ENCODE measurements at regions not wholly inside any gene's neighbourhood (a gene's known extent, or its start where the extent isn't known, plus 50 kb on each side); places are given as distances from the start of the nearest gene placed in this dataset.

DNA sequence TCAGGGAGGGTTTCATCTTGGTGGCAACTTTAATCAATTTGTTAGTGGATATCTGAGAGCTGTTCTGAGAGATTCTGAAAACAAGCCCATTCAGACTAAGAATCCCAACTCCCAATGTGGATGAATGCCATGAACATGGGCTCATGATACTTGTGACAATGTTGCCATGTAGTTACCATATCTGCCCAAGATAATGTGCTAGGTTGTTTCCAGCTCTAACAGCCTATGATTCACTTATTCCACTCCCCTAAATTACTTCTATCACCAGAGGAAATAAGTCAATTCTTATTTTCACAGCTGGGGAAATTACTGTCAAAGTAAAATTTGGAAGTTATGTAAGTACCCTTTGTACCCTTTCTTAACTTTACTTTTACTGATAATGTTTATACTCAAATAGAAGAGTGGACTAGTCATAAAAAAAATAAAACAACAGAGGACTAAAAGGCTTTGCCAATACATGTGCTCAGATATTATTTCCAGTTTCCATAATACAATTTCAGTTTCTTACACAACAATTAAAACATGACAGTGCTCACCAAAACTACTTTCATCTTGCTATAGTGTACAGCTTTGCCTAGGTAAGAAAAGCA is 1101.7 kb upstream of the INTU start:
- TF ChIP-seq, protein P1, sequence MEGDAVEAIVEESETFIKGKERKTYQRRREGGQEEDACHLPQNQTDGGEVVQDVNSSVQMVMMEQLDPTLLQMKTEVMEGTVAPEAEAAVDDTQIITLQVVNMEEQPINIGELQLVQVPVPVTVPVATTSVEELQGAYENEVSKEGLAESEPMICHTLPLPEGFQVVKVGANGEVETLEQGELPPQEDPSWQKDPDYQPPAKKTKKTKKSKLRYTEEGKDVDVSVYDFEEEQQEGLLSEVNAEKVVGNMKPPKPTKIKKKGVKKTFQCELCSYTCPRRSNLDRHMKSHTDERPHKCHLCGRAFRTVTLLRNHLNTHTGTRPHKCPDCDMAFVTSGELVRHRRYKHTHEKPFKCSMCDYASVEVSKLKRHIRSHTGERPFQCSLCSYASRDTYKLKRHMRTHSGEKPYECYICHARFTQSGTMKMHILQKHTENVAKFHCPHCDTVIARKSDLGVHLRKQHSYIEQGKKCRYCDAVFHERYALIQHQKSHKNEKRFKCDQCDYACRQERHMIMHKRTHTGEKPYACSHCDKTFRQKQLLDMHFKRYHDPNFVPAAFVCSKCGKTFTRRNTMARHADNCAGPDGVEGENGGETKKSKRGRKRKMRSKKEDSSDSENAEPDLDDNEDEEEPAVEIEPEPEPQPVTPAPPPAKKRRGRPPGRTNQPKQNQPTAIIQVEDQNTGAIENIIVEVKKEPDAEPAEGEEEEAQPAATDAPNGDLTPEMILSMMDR (IDR thresholded peaks at IDR 0.05) = no peak
- no peak for TF ChIP-seq POLR2A (IDR thresholded peaks at IDR 0.05)

All from lower leg skin (tissue), 3 donors.